ENCODE measurements at regions not wholly inside any gene's neighbourhood (a gene's known extent, or its start where the extent isn't known, plus 50 kb on each side); places are given as distances from the start of the nearest gene placed in this dataset.

GRCh38 chr9:95679874-95680273 lies 163.1 kb upstream of the PTCH1 start:
- ATAC-seq: no peak
- Histone ChIP-seq H3K9ac (ENCODE audit: low read length) (no peak overlapping the region), H3K4me2 (ENCODE audit: low read length) (no peak overlapping the region), H3K36me3 (ENCODE audit: control insufficient read depth in 1 of 2, insufficient read depth in 2 of 2, low read length in 2 of 2) (no peaks in the 10 kb centered on the region), H3K4me3 (replicated peaks in 1 of 2; ENCODE audit: low read depth in 1 of 2, low read length in 2 of 2) (no peak overlapping the region), H3K4me1 (ENCODE audit: control insufficient read depth in 1 of 2, insufficient read depth in 2 of 2, low read length in 2 of 2) (no peaks in the 10 kb centered on the region), H3K27ac (ENCODE audit: low read depth, low read length) (no peak overlapping the region), H4K20me1 (ENCODE audit: insufficient read depth) (no peaks in the 10 kb centered on the region), H3K27me3 (ENCODE audit: insufficient read depth, low read length) (no peaks in the 10 kb centered on the region), H3K9me2 (ENCODE audit: insufficient read depth) (no peaks in the 10 kb centered on the region), H2AFZ (ENCODE audit: low read depth, low read length, poor library complexity, severe bottlenecking) (no peak overlapping the region), H3K79me2 (ENCODE audit: insufficient read depth, low read length) (no peaks in the 10 kb centered on the region), H3K9me3 (ENCODE audit: control insufficient read depth in 1 of 2, insufficient read depth in 1 of 2, low read depth in 1 of 2, low read length in 2 of 2) (peaks cover 9 to 12% of the 10 kb centered on the region in 2 experiments; a peak in 2 of 4 replicates)
- intact Hi-C loops (cut with micrococcal nuclease): no loop called here
- ChIA-PET POLR2A (no interaction called here), CTCF (no interaction called here), RAD21 (ENCODE audit: low non-redundant PET in 1 of 2, low total read pairs in 2 of 2, uncharacterized antibody in 2 of 2, unreplicated experiment in 2 of 2) (no interaction called here)
- DNase-seq (ENCODE audit: low read depth, low spot score): no peak
- BruUV-seq (replicated peaks): no TSS peak
- TF ChIP-seq RAD21 (IDR thresholded peaks at IDR 0.05; ENCODE audit: low read depth): no peak
- TF ChIP-seq FOSL1 (IDR thresholded peaks at IDR 0.05; ENCODE audit: low read depth): no peak
- TF ChIP-seq POLR2AphosphoS5 (IDR thresholded peaks at IDR 0.05; ENCODE audit: low read depth, low read length): no peak
- TF ChIP-seq ZBTB33 (IDR thresholded peaks at IDR 0.05; ENCODE audit: extremely low read depth, insufficient replicate concordance, low read length): no peak
- no peak for TF ChIP-seq CBX3 (IDR thresholded peaks at IDR 0.05; ENCODE audit: low read depth)
- no peak for TF ChIP-seq CTCF (IDR thresholded peaks at IDR 0.05 in 2 of 3, conservative IDR thresholded peaks at IDR 0.05 in 1 of 3; ENCODE audit: borderline replicate concordance in 1 of 3, insufficient read depth in 1 of 3, low read depth in 2 of 3, low read length in 2 of 3)
- no peak for TF ChIP-seq ZFX (IDR thresholded peaks at IDR 0.05)
- TF ChIP-seq, protein P1, sequence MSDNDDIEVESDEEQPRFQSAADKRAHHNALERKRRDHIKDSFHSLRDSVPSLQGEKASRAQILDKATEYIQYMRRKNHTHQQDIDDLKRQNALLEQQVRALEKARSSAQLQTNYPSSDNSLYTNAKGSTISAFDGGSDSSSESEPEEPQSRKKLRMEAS (IDR thresholded peaks at IDR 0.05): no peak
- TF ChIP-seq ELF1 (IDR thresholded peaks at IDR 0.05; ENCODE audit: borderline replicate concordance, low read depth): no peak
- no peak for TF ChIP-seq POLR2A (IDR thresholded peaks at IDR 0.05; ENCODE audit: borderline replicate concordance, extremely low read depth, insufficient read depth, insufficient read length)
- no peak for TF ChIP-seq JUND (IDR thresholded peaks at IDR 0.05)
- TF ChIP-seq SRF (IDR thresholded peaks at IDR 0.05; ENCODE audit: low read depth): no peak
- no peak for TF ChIP-seq SP1 (IDR thresholded peaks at IDR 0.05; ENCODE audit: low read depth)
- TF ChIP-seq SIN3A (IDR thresholded peaks at IDR 0.05; ENCODE audit: low read depth): no peak
